NCI-H524 (cell line): ENCODE measurements at regions not wholly inside any gene's neighbourhood (a gene's known extent, or its start where the extent isn't known, plus 50 kb on each side); places are given as distances from the start of the nearest gene placed in this dataset.
A peak's percentile ranks its signal among the peaks of the same experiment; 100 is the strongest.
"Not testable (repeated sequence)": the region's sequence is repeated elsewhere in the genome, so short reads cannot be mapped to it uniquely, and the experiment has no call there.

Experiments used
- DNase-seq, 2 experiments: peaks; one replicate each; lab custom pipeline; 2025; lab: John Stamatoyannopoulos, UW

DNA sequence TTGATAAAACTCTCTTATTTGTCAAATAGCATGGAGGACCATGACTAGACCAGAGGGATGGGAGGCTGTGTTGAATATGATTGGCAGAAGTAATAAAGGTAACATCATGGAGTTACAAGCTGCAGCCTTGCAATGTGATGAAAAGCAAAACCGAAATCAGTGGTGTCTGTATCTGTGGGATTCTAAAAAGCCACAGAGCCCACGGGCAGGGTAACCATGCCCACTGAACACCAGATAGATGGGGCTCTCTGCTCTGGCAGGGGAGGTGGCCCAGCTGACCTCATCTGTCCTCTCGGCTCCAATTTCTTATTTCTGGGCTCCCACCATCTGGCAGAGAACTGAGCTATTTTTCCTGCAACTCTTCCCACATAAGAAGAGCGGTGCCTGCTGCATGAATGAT lies 1072.2 kb downstream of the GATA3 start:
- peak in 1 of 2 experiments; percentile 20 for DNase-seq

DNA sequence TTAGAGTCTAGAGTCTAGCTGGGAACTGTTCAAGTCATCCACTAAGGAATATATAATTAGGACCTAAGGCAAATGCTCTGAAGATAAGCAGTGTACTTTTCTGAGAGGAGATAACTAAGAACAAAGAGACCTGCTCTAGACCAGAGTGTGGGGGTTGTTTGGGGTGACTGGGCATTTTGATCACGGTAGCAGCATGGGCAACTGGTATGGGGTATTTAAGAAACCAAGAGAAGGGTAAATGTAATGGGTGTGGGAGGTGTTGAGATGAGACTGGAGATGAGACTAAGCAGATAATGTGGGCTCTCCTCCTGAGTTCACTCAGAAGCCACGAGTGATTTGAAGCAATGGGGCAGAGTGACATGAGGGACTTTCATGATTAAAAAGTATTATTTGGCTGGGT lies 1082.9 kb downstream of the GATA3 start:
- DNase-seq, result no peak

DNA sequence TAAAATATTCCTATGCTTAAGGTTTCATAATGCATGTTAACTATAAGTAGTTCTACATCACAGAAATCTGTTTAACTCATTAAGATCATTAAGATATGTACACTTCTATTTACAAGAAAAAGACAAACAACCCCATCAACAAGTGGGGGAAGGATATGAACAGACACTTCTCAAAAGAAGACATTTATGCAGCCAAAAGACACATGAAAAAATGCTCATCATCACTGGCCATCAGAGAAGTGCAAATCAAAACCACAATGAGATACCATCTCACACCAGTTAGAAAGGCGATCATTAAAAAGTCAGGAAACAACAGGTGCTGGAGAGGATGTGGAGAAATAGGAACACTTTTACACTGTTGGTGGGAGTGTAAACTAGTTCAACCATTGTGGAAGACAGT lies 1084.3 kb downstream of the GATA3 start:
- not testable (repeated sequence) for DNase-seq

DNA sequence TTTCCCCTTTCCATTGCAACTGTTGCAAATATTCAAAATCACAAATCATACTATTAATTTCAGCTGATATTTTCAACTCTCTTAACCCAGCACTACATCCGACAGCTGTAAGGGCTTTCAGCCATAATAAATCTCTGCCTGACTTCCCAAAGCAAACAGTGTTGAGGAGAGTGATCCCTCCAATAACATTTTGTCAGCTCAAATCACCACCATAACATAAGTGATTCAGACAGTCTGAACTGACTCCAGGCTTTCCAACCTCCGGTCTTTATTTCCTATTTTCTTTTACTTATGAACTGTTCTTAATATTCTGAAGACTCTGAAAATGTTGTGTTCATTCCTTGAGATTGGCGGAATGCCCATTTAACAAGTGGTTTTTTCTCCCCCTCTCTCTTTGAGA lies 1085.9 kb downstream of the GATA3 start:
- no peak for DNase-seq

DNA sequence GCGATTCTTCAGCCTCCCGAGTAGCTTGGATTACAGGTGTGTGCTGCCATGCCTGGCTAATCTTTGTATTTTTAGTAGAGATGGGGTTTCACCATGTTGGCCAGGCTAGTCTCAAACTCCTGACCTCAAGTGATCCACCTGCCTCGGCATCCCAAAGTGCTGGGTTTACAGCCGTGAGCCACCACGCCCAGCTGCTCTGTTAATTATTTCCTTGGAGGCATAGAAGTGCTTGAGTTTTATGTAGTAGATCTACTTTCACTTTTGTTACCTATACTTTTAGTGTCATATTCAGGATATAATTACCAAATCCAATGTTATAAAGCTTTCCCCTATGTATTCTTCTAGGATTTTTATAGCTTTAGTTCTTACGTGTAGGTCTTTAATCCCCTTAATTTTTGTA lies 1093.0 kb downstream of the GATA3 start:
- no peak for DNase-seq

DNA sequence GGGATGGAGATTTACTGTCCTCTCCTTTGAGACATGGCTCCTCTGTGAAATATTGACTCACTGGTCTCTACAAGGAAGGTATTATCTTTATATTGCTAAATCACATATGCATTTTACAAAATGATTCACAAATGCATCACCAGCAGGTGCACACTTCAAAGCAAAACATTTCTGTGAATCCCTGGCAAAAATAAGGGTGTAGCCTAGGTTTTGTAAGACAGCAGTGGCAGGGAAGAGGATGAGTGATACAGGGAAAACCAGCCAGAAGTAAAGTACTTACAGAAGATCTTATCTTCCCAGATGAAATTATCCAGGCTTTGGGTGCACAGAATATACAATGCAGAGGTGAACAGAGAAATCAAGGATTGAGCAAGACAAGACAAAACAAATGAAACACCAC lies 1094.6 kb downstream of the GATA3 start:
- DNase-seq, result no peak

DNA sequence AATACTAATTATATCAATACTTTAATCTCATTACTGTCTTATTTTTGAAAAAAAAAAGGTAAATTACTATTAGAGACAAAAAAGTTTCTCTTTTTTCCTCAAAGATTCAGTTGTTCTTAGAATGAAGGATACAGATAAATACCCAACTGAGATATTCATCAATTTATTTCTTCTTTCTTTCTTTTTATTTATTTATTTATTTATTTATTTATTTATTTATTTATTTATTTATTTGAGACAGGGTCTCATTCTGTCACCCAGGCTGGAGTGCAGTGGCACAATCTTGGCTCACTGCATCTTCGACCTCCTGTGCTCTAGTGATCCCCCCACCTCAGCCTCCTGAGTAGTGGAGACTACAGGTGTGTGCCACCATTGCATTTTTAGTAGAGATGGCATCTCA lies 1098.6 kb downstream of the GATA3 start:
- not testable (repeated sequence) for DNase-seq

DNA sequence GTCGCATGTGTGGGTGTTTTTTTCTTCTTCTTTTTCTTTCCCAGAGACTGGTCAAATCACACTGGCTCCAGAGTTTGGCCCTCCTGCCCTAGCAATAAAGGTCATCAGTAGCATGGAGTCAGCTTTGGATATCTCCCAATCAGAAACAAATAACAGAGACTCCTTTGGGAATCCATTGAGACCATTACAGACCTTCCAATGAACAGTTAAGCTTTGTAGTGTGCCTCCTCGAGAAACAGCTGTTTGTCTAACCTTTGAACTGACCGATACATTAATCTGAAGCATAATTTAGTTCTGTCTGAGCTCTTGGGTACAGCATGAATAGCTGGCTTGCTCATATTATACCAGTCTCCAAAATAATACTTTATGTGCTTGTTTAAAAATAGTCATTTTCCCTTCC lies 1103.2 kb downstream of the GATA3 start:
- no peak for DNase-seq

DNA sequence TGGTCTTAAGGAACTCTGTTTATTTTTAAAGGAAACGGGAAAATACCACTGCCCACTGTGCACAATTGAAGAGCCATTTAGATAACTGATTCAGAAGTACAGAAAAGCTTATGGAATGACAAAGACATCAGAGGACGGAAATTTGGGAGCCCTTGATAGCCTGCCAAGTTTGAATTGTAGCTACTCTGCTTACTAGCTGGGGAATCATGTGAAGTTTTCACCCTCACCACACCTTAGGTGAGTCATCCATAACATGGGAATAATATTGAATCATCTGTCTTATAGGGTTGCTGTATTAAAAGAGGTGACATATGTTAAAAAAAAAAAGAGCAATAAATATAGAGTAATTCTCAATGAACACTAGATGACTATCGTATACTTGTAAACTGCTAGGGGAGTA lies 1104.2 kb downstream of the GATA3 start:
- DNase-seq, result no peak

DNA sequence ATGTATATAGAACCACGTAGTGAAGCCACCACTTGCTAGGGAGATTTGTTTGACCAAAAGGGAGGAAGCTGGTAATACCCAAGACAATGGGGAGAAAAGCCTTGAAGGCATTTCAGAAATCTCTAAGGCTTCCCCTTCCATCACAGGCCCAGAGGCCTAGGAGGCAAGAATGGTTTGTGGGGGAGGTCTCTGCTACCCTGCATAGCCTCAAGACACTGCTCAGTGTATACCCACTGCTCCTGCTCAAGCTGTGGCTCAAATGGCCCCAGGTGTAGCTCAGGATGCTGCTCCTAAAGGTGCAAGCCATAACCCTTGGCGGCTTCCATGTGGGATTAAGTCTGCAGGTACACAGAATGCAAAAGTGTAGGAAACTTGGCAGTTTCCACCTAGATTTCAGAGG lies 1105.8 kb downstream of the GATA3 start:
- DNase-seq, result no peak

DNA sequence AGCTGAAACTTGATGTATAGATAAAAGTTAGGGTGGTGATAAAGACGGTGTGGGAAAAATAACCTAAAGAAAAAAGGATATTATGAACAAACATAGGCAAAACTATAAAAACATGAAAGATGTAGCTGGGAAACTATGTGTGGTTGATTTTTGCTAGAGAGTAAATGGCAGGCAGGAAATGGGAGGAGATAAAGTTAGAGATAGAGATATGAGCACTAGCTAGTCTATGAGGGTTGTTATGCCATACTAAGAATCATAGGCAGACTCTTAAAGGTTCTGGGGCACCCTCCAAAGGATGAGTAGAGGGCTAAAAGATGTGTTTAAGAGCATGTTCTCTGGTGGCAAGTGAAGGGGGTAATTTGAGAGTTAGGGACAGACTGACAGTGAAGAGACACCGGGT lies 1109.2 kb downstream of the GATA3 start:
- no peak for DNase-seq

DNA sequence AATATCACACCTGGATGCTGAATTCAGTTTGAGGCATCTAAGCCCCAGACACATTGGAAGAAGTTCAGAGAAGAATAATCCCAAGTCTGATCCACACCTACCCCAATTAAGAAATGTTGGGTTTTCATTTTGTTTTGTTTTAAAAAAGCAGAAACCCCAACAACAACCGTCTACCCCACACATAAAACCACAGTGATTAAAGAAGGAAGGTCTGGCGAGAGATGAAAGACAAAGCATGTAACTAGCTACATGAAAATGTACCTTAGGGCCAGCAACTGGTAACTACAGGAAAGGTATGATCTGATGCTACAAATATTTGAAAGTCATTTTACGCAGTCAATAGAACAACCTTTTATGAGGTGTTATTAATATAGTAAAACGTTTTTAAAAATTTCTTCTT lies 1112.3 kb downstream of the GATA3 start:
- no peak for DNase-seq

DNA sequence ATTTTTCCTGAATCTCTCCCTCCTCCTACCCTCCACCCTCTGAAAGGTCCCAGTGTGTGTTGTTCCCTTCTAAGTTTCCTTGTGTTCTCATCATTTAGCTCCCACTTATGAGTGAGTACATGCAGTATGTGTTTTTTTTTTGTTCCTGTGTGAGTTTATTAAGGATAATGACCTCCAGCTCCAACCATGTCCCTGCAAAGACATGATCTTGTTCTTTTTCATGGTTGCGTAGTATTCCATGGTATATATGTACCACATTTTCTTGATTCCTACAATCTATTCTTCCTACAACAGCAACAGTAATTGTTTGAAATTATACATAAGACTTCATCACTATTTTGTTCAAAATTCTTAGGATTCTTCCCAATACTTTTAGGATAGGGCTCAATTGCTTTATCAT lies 1117.8 kb downstream of the GATA3 start:
- DNase-seq, result no peak

DNA sequence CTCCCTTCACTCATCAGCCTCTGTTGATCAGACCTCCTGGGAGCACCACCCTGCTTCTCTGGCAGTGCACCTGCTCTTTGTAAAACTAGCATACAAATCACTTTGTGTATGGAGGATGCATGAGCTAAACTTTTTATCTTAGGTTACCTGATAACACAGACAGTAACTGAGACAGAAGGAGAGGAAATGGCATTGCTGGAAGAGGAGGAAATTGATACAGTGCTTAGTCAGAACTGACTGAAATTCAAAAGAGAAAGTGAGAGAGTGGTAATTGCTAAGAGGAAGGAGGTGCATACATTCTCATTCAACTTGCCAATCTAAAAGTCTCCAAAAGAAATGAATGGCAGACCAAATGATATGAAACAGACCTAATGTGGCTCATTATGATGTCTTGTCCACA lies 1120.7 kb downstream of the GATA3 start:
- no peak for DNase-seq

DNA sequence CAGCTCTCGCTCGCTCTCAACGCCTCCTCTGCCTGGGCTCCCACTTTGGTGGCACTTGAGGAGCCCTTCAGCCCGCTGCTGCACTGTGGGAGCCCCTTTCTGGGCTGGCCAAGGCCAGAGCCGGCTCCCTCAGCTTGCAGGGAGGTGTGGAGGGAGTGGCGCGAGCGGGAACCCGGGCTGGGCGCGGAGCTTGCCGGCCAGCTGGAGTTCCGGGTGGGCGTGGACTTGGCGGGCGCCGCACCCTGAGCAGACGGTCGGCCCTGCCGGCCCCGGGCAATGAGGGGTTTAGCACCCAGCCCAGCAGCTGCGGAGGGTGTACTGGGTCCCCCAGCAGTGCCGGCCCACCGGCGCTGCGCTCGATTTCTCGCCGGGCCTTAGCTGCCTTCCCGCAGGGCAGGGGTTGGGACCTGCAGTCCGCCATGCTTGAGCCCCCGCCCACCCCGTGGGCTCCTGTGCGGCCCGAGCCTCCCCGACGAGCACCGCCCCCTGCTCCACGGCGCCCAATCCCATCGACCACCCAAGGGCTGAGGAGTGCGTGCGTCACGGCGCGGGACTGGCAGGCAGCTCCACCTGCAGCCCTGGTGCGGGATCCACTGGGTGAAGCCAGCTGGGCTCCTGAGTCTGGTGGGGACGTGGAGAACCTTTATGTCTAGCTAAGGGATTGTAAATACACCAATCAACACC lies 1128.9 kb downstream of the GATA3 start:
- not testable (repeated sequence) for DNase-seq

DNA sequence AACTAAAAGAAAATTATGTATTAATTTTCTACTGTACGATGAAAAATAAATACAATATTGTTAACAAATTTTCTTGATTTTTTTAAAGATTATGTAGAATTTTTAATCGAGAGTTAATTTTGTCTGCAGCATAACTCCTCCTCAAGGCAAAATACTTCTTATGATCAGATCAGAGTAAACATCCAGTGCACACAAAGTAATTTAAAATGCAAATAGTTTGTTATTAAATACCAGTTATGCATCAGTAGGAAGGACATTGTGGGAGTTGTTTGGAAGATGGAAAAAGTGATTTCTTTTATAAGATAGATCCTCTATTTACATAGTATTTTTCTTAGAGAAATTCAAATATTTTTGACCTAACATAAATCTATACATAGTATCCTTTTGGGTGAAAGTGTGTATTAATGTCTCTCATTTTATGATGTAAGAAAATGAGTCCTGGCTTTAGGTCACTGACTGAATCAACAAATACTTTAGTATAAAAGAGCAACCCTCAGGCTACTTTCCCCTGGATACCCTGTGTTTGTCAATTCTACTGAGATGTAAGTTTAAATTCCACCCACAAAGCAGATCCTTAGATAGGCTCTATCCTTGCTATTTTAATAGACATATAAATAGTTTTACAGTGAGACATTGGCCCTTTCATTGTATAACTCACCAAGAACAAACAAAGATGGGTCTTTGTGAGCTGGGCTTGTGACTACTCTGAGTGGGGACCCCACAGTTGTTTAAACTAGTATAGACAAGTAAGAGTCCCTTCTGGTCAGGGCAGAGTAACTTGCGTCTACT lies 1133.7 kb downstream of the GATA3 start:
- no peak for DNase-seq

DNA sequence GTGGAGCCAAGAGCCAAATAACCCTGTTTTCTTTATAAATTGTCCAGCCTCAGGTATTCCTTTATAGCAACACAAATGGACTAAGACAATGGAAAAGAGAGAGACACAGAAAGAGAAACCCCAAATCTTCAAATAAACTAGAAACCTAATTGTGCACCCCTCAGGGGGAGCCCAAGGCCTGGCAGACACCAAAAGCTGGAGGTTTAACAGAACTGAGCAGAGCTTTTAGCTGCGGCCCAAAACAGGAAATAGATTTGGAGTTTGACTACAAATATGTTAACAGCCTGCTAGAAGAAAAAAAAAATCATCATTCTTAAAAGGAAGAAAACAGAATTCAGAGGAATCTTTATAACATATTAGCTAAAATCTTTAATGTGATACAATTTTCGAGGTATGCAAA lies 1135.0 kb downstream of the GATA3 start:
- DNase-seq, result no peak

DNA sequence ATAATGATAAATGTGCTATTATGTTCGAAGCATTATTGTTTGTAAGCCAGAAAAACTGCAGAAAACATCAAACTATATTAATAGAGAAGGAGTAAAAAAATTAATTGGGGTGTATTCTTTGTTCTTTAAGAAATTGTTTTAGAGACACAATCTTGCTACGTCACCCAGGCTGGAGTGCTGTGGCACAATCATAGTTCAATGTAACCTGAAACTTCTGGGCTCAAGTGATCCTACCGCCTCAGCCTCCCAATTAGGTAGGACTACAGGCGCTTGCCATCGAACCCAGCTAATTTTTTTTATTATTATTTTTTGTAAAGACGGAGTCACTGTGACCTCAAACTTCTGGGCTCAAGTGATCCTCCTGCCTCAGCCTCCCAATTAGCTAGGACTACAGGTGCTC lies 1138.6 kb downstream of the GATA3 start:
- DNase-seq, result no peak

DNA sequence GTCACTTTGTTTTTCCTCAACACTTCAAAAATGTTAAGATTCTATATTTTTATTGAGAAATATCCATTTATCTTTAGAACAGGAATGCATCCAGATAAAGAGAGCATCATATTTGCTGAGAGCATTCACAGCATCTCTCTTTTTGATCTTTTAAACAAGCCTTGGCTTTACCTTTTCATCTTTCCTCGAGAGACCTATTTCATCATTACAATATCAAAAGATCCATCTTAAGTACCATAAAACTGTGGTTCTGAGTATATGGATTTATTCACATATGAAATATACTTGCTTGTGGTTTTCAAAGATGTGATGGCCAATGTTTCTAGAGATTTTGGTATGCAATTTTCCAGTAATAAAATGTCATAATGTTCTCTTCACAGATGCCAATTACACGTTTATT lies 1140.9 kb downstream of the GATA3 start:
- no peak for DNase-seq

DNA sequence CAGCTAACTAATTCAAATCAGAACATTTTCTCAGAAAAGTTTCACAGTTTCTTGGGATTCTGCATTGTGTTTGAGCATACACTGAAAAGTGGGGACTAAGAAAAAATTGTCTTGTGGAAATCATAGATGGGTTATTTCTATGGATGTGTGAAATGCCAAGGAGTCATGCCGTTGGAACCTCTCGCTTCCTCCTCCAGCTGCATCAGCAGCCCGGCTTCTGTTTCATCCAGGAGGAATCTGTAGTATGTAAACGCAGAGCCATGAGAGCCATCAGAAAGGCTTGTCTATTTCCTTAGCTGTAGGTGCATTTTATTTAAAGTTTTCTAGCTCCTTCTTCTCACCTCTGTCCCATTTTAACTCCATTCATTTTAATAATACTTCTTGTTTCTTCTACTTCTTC lies 1144.1 kb downstream of the GATA3 start:
- DNase-seq, result no peak

DNA sequence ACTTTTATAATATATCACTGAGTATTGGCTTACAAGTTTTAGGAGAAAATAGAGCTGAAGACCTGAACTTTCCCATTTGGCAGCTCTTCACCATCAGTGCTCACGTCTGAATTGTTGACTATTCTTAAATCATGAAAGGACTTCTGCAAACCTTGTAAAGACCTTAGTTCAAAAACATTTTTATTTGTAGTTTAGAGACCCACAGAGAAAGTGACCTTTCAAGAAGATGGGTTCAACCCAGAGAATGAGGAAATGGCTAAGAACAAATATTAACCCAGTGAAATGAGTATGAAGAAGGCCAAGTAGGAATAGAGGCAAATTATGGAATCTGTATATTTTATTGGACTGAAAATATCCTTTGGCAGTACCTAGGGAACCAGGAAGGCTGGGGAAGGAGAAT lies 1151.1 kb downstream of the GATA3 start:
- no peak for DNase-seq

DNA sequence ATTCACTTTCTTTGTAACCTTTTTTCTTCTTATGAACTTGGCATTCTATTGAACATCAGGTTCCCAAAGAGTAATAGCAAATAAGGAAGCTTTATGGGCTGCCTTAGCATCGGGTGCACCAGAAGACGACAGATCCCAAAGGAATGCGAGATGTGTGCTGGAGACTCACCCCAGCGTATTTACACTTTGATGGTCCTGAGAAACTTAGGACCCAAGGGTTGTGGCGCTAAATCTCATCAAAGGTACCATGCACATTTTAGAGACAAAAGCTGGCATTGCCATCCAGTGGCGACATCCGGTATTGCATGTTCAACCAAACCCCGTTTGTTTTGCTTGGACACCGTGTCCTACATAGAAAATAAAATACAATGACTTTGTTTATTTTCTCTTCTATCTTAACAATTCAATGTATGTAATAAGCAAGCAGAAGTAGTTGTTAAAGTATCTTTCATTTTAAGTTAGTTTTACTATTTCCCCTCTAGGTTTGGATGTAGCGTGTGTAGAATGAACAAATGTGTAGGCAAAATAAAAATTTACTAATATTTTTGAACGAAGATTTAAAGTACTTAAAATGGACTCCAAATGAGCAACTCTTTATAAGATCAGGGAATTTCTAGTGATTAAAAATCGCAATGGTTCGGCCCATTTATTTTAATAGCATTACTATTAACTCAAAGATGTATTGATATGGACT lies 1154.8 kb downstream of the GATA3 start:
- DNase-seq, result peak in 1 of 2 experiments; percentile 50

DNA sequence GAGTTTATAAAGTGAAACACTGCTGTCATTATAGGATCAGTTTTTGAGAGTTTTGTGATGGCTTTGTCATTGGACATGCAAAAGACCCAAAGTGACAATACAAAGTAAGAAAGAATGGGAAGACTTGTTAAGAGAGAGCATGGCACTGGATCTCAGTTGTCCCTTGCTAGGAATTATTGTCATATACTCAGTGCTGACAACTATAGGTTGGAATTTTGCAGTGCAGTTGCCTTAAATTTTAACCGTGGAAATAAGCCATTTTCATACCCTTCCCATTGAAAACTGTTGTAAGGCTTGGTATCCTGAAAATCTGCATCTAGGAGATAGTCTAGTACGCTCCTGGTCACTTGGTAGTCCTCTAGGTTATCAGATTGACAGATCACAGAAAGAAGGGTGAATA lies 1156.7 kb downstream of the GATA3 start:
- DNase-seq, result peak in 1 of 2 experiments; percentile 0
